Activated T-helper 1 cell treated with anti-CD3 and anti-CD28 coated beads, Interleukin-12 subunit alpha, Interleukin-12 subunit beta, Interleukin-2, Interleukin-4 antibody, amounts not matched to agents 30 ng/mL and 10 ng/mL and 1 ng/mL, durations not matched to agents 14 hours and 24 hours and 36 hours (primary cell): ENCODE measurements at regions not wholly inside any gene's neighbourhood (a gene's known extent, or its start where the extent isn't known, plus 50 kb on each side); places are given as distances from the start of the nearest gene placed in this dataset.
"Not testable (repeated sequence)": the region's sequence is repeated elsewhere in the genome, so short reads cannot be mapped to it uniquely, and the experiment has no call there.

Experiments
- DNase-seq: peaks from one replicate; pipeline ENCODE4 v3.0.0; 2021; ENCODE audit warnings: low spot score
- H3K27ac Mint-ChIP-seq: one replicate; pipeline ENCODE4 v1.8.0; 2021; ENCODE audit warnings: mild to moderate bottlenecking, mixed read lengths
- H3K27me3 Mint-ChIP-seq: one replicate; pipeline ENCODE4 v1.8.0; 2022; ENCODE audit warnings: mild to moderate bottlenecking, moderate library complexity, mixed read lengths; ENCODE audit not compliant: insufficient read depth
- H3K36me3 Mint-ChIP-seq: one replicate; pipeline ENCODE4 v1.8.0; 2021; ENCODE audit warnings: low read depth, mixed read lengths
- H3K4me1 Mint-ChIP-seq: one replicate; pipeline ENCODE4 v1.8.0; 2021; ENCODE audit warnings: low read depth, mixed read lengths
- H3K4me3 Mint-ChIP-seq: one replicate; pipeline ENCODE4 v1.8.0; 2021; ENCODE audit warnings: mild to moderate bottlenecking, moderate library complexity, mixed read lengths
- H3K9me3 Mint-ChIP-seq: one replicate; pipeline ENCODE4 v1.8.0; 2021; ENCODE audit warnings: mixed read lengths
- intact Hi-C: fragments of 100-400 bp; cut with micrococcal nuclease; formaldehyde crosslinking; loops from one replicate; pipeline ENCODE4 v1.15.1; 2024

DNA sequence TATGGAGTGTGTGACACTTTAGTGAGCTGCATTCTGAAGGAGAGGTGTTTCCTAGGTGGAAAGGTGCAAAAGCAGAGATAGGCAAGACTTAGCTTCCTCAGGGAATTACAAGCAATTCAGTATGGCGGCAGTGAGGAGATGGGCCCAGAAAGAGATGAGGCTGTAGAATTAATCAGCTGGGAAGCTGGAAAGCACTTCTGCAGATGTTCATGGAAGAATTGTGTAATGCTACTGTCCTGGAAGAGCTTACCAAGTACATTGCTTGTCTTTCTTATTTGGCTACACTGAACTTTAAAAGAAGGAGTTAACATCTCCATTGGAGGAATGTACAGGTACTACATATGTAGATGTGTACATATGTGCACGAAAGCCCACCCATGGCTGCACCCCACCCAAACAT lies 103.7 kb upstream of the DPT start:
- Mint-ChIP-seq H3K4me1 (peaks cover 6% of the 10 kb centered on the region), H3K27me3 (peaks cover 5% of the 10 kb centered on the region), H3K9me3 (no peaks in the 10 kb centered on the region), H3K27ac (no peak overlapping the region), H3K4me3 (no peak overlapping the region), H3K36me3 (no peaks in the 10 kb centered on the region)
- intact Hi-C loops, result no loop called here
- no peak for DNase-seq

DNA sequence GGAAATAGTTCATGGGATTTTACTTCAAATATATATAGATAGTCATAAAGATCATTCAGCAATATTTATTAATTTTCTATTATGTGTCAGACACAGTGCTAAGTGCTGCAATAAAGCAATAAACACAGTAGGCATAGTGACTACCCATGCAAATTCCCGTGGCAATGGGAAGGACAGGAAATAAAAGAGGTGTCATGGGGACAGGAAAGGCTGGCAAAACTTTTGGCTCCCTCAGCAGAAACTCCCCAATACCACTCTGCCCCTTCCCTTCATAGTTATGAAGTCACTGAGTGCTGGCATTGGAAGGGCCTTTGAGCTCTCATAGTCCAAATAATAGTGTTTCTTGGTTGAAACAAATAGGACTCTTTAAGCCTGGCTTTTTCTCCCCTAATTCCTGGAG lies 104.4 kb upstream of the DPT start:
- Mint-ChIP-seq H3K36me3 (no peaks in the 10 kb centered on the region), H3K27ac (no peak overlapping the region), H3K9me3 (no peaks in the 10 kb centered on the region), H3K4me3 (no peak overlapping the region), H3K27me3 (peaks cover 5% of the 10 kb centered on the region), H3K4me1 (peaks cover 6% of the 10 kb centered on the region)
- intact Hi-C loops, result no loop called here
- no peak for DNase-seq

DNA sequence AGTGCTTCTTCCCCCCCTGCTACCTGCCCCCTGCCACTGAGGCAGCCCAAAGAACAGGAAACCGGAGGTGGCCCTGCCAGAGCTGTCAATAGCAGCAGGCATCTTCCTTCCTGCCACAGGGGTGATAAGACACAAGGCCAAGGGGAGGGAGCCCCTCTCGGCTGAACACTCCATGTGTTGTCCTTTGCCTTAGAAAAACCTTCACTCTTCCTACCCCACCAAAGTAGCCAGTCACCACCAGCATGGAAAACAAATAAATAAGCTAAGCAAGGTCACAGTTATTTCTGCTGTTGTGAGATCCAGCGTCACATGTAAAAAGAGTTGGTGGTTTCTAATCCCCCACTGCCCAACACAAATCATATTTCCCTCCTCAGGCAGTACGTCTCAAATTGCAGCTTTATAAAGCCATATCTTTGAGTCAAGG lies 104.8 kb upstream of the DPT start:
- Mint-ChIP-seq H3K36me3 (no peaks in the 10 kb centered on the region), H3K27ac (no peak overlapping the region), H3K4me3 (no peak overlapping the region), H3K4me1 (peaks cover 6% of the 10 kb centered on the region), H3K9me3 (no peaks in the 10 kb centered on the region), H3K27me3 (peaks cover 3% of the 10 kb centered on the region)
- DNase-seq, result no peak
- intact Hi-C loops, result no loop called here

DNA sequence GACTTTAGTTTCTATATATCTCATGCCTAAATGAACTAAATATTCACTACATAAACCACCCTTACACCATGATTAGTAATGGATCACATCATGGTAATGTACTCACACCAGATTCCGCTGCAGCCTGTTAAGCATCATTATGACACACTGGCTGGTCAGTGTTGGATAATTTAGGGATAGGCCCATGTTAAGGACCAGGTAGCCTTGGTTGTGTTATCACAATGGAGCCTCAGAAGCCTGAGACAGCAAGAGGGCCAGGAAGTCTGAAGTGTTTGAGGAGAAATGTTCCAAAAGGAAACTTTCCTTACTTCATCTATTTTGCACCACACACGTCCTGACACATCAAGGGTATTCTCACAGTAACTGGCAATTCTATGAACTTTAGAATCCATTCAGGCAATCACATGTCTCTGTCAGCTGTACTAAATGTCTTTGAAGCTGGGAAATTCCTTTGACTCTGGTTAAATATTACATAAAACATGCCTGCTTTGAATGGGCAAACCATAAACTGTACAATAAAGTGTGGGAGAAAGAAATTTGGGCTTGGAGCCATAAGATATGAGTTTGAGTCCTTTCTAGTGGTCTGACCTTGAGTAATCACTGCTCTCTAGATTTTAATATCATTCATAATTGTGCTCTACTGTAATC lies 105.3 kb upstream of the DPT start:
- no peaks in the 10 kb centered on the region for H3K36me3 Mint-ChIP-seq
- H3K27me3 Mint-ChIP-seq, result peaks cover 3% of the 10 kb centered on the region
- intact Hi-C loops, result no loop called here
- no peaks in the 10 kb centered on the region for H3K9me3 Mint-ChIP-seq
- DNase-seq, result no peak
- peaks cover 6% of the 10 kb centered on the region for H3K4me1 Mint-ChIP-seq
- no peak overlapping the region for H3K27ac Mint-ChIP-seq
- no peak overlapping the region for H3K4me3 Mint-ChIP-seq

DNA sequence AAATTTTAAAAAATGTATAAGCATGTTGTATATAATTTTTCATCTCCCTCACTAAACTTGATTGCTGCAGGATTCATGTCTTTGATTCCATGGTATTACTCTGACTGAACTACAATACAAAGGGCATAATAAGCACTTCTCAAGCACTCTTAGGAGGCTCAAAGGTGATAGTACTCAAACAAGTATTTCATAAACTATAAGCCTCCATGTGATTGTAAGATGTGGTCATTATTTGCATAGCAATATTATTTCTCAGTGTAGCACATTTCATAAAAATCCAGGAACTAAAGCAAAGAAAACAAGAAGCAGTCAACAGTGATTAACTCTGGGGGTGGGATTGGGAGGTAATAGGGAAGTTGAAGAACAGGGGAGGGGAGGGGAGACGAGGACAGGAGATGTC lies 106.2 kb upstream of the DPT start:
- Mint-ChIP-seq H3K4me1 (peaks cover 6% of the 10 kb centered on the region), H3K9me3 (no peaks in the 10 kb centered on the region), H3K27ac (no peak overlapping the region), H3K4me3 (no peak overlapping the region), H3K36me3 (no peaks in the 10 kb centered on the region), H3K27me3 (peaks cover 3% of the 10 kb centered on the region)
- intact Hi-C loops, result no loop called here
- no peak for DNase-seq

DNA sequence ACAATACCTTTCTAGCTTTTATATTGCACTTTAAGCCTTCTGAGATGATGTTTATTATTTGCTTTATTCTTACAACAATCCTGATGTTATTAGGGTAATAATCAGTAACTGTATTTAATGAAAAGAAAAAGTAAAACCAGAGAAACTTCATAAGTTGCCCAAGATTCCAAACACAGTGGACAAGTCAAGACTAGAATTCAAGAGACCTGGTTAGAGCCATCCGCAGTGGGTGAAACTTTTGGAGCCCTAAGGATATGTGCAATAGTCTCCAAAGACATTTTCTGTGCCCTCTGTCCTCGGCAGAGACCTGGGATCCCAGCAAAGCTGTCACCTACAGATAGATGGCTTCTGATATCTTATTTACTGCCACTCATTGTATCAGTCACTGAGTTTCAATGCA lies 106.8 kb upstream of the DPT start:
- Mint-ChIP-seq H3K9me3 (no peaks in the 10 kb centered on the region), H3K4me1 (peaks cover 6% of the 10 kb centered on the region), H3K4me3 (no peak overlapping the region), H3K27ac (no peak overlapping the region), H3K27me3 (peaks cover 5% of the 10 kb centered on the region), H3K36me3 (no peaks in the 10 kb centered on the region)
- no peak for DNase-seq
- intact Hi-C loops, result no loop called here

DNA sequence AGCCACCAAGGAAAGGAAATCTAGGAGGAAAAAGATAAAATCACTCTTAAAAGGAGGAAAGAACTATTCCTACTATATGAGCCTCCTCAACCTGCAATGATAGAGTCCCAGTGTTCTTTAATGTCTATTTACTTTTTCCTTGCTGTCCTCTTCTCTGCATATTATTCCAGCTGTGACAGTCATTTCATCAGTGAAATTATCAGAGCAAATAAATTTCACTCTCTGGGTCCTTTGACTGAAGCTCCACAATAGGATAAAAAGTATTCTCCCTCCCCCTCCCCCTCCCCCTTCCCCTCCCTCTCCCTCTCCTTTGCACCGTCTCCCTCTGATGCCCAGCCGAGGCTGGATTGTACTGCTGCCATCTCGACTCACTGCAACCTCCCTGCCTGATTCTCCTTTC lies 107.5 kb upstream of the DPT start:
- no peaks in the 10 kb centered on the region for H3K36me3 Mint-ChIP-seq
- H3K27ac Mint-ChIP-seq, result no peak overlapping the region
- H3K4me3 Mint-ChIP-seq, result no peak overlapping the region
- no peaks in the 10 kb centered on the region for H3K9me3 Mint-ChIP-seq
- peaks cover 6% of the 10 kb centered on the region for H3K4me1 Mint-ChIP-seq
- DNase-seq, result no peak
- peaks cover 3% of the 10 kb centered on the region for H3K27me3 Mint-ChIP-seq
- intact Hi-C loops, result no loop called here

DNA sequence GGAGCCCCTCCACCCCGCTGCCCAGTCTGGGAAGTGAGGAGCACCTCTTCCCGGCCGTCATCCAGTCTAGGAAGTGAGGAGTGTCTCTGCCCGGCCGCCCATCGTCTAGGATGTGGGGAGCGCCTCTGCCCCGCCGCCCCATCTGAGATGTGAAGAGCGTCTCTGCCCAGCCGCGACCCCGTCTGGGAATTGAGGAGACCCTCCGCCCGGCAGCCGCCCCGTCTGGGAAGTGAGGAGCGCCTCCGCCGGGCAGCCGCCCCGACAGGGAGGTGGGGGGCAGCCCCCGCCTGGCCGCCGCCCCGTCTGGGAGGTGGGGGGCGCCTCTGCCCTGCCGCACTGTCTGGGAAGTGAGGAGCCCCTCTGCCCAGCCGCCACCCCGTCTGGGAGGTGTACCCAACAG lies 108.2 kb upstream of the DPT start:
- H3K4me3 Mint-ChIP-seq, H3K9me3 Mint-ChIP-seq, DNase-seq, H3K4me1 Mint-ChIP-seq, H3K27ac Mint-ChIP-seq, H3K36me3 Mint-ChIP-seq, H3K27me3 Mint-ChIP-seq, intact Hi-C loops: not testable (repeated sequence)

DNA sequence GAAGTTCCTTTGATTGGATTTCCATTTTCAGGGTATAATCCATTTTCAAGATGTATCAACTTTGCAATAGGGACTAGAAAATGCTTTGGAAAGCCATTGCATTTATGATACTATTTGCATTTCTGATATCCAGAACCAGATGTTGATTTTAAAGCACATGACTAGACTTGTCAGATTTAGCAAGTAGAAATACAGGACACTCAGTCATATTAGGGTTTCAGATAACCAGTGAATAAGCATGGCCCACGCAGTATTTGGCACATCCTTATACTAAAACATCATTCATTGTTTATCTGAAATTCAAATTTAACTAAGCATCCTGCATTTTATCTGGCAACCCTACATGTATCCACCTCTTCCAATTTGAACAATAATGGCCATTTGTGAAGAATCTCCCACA lies 113.3 kb upstream of the DPT start:
- H3K36me3 Mint-ChIP-seq, result no peaks in the 10 kb centered on the region
- no peaks in the 10 kb centered on the region for H3K4me1 Mint-ChIP-seq
- no peak overlapping the region for H3K4me3 Mint-ChIP-seq
- no peak overlapping the region for H3K27ac Mint-ChIP-seq
- no peaks in the 10 kb centered on the region for H3K9me3 Mint-ChIP-seq
- intact Hi-C loops, result no loop called here
- no peak for DNase-seq
- peaks cover 2% of the 10 kb centered on the region for H3K27me3 Mint-ChIP-seq

DNA sequence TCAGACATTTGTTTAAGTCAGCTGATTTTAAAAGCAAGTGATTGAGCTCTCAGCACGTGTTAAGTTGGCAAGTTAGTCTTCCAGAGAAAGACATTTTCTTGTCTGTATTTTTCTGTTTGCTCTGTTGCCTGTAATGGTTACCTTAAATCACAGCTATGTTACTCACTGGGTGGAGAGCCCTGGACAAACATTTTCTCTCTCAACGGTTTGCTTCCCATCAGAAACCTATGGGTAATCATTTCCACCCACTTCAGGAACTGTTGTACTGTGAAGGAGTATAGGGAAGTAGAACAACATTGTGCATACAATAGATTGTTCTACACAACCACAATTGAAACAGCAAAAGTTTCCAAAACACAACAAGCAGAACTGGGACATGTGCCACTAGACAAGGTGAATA lies 113.9 kb upstream of the DPT start:
- Mint-ChIP-seq H3K36me3 (no peaks in the 10 kb centered on the region), H3K27me3 (peaks cover 2% of the 10 kb centered on the region), H3K4me1 (no peaks in the 10 kb centered on the region), H3K4me3 (no peak overlapping the region), H3K9me3 (no peaks in the 10 kb centered on the region), H3K27ac (no peak overlapping the region)
- intact Hi-C loops, result no loop called here
- DNase-seq, result no peak

DNA sequence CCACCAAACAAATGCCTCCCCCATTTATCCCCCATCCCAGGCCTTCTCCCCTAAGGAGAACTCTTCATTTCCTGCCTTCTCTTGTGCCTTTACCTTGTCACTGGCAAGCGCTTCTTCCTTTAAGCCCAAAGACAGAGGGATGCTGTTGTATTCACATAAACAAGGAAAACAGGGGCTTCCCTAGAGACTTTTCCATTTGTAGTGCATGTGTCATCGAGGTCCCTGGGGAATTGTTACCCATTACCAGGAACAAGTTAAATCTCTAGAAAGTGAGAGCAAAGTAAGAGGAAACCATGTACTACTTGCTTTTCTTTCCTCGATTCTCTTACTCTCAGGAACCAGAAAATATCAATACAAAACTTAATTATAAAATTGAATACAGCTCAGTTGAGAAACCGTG lies 114.4 kb upstream of the DPT start:
- Mint-ChIP-seq H3K9me3 (no peaks in the 10 kb centered on the region), H3K4me1 (no peaks in the 10 kb centered on the region), H3K4me3 (no peak overlapping the region), H3K27ac (no peak overlapping the region), H3K36me3 (no peaks in the 10 kb centered on the region), H3K27me3 (peaks cover 4% of the 10 kb centered on the region)
- DNase-seq, result no peak
- intact Hi-C loops, result no loop called here

DNA sequence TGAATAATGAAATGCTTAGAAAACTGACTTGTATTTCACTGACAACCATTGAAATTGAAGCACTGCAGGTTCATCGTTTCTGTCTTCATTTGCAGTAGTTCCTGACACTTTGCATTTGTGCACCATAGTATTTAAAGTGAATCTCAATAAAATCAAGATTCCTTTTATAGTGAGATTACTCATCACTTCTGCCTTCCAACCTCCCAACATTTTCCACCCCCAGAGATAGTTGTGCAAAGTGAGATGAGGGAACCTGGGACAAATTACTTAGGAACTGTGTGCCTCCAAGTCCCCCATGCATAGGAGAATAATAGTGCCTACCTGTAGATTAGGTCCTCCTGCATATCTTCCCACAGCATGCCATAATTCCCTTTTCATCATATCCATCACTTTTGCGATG lies 114.9 kb upstream of the DPT start:
- peaks cover 5% of the 10 kb centered on the region for H3K27me3 Mint-ChIP-seq
- DNase-seq, result no peak
- H3K9me3 Mint-ChIP-seq, result no peaks in the 10 kb centered on the region
- H3K27ac Mint-ChIP-seq, result no peak overlapping the region
- intact Hi-C loops, result no loop called here
- H3K36me3 Mint-ChIP-seq, result no peaks in the 10 kb centered on the region
- H3K4me1 Mint-ChIP-seq, result no peaks in the 10 kb centered on the region
- H3K4me3 Mint-ChIP-seq, result no peak overlapping the region

DNA sequence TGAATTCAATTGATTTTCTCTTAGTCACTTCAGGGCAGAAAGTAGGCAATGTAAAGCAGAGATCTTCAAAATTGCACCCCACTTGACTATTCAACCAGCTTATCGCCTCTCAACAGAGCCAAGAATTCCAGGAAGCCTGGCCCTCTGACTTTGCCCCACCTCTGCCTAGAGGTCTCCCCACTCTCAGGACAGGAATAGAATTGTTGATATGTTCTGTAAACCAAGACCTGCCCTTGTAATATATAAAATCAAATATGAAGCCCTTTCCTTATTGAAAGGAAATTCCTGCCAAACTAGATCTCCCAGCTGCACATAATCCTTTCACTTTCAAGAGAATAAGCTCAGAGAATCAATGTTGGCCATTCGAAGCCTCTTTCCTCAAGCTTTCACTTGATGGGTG lies 116.1 kb upstream of the DPT start:
- peaks cover 5% of the 10 kb centered on the region for H3K27me3 Mint-ChIP-seq
- H3K27ac Mint-ChIP-seq, result no peak overlapping the region
- no peak for DNase-seq
- intact Hi-C loops, result no loop called here
- no peaks in the 10 kb centered on the region for H3K9me3 Mint-ChIP-seq
- no peaks in the 10 kb centered on the region for H3K36me3 Mint-ChIP-seq
- no peaks in the 10 kb centered on the region for H3K4me1 Mint-ChIP-seq
- H3K4me3 Mint-ChIP-seq, result no peak overlapping the region

DNA sequence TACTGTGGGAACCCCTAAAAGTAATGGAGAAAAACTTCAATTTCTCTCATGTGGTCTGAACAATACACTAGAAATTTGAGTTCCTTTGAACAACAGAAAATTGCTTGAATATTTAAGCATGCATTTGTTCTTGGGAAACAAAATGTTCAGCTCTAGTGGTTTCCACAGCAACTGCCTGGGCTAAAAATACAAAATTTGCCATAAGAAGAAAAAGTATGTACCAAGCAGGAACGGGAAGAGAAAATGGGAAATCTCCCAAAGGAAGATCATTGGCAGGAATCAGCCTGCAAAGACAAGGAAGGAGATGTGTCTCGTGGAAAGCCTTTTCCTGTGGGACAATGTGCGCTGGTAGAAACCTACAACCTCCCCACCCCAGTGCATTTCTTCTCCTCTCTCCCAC lies 119.0 kb upstream of the DPT start:
- intact Hi-C loops, result no loop called here
- Mint-ChIP-seq H3K36me3 (no peaks in the 10 kb centered on the region), H3K9me3 (no peaks in the 10 kb centered on the region), H3K27ac (no peak overlapping the region), H3K4me3 (no peak overlapping the region), H3K4me1 (no peaks in the 10 kb centered on the region), H3K27me3 (peaks cover 7% of the 10 kb centered on the region)
- no peak for DNase-seq
